Gastrocnemius medialis (tissue), 4 donors: ENCODE measurements at regions not wholly inside any gene's neighbourhood (a gene's known extent, or its start where the extent isn't known, plus 50 kb on each side); places are given as distances from the start of the nearest gene placed in this dataset.

Source experiments
- CTCF ChIP-seq, 5 experiments: fragments of 450-650 bp in 3 of 5; fragments of 200-600 bp in 2 of 5; sonication (generic) in 2 of 5; IDR thresholded peaks in 4 of 5; conservative IDR thresholded peaks in 1 of 5; 1 replicate in 4 of 5; 2 replicates in 1 of 5; pipeline ENCODE4 v1.5.1; 2016 to 2019; ENCODE audit warnings: antibody characterized with exemption in 5 of 5, mild to moderate bottlenecking in 3 of 5, moderate library complexity in 3 of 5
- POLR2A ChIP-seq, 2 donors: fragments of 450-650 bp; IDR thresholded peaks; one replicate each; pipeline ENCODE4 v1.6.1; 2017; ENCODE audit warnings: antibody characterized with exemption in 2 of 2, mild to moderate bottlenecking in 2 of 2, moderate library complexity in 2 of 2

GRCh38 chr2:217475101-217475500 is 527.7 kb downstream of the TNS1 start:
- TF ChIP-seq CTCF (IDR thresholded peaks at IDR 0.05 in 4 of 5, conservative IDR thresholded peaks at IDR 0.05 in 1 of 5): no peak
- TF ChIP-seq POLR2A (IDR thresholded peaks at IDR 0.05): no peak
